Smooth muscle cell (in vitro differentiated cells): ENCODE measurements at regions not wholly inside any gene's neighbourhood (a gene's known extent, or its start where the extent isn't known, plus 50 kb on each side); places are given as distances from the start of the nearest gene placed in this dataset.

Experiments used
- DNase-seq: peaks from one replicate; lab custom pipeline; 2025; ENCODE audit not compliant: unreplicated experiment; lab: John Stamatoyannopoulos, UW
- H2AFZ ChIP-seq: fragments of 200-600 bp; sonication (generic); 2 replicates; pipeline ENCODE4 v1.6.0; 2016; ENCODE audit warnings: antibody characterized with exemption, low read depth, mild to moderate bottlenecking
- H3F3A ChIP-seq: fragments of 200-600 bp; sonication (generic); 2 replicates; pipeline ENCODE4 v1.6.0; 2017; ENCODE audit warnings: antibody characterized with exemption, low read depth
- H3K27ac ChIP-seq: fragments of 200-600 bp; sonication (generic); 2 replicates; pipeline ENCODE4 v1.5.1; 2016; ENCODE audit warnings: low read depth, mild to moderate bottlenecking
- H3K27me3 ChIP-seq: fragments of 200-600 bp; sonication (generic); 2 replicates; pipeline ENCODE4 v1.6.1; 2016; ENCODE audit warnings: low read depth, mild to moderate bottlenecking
- H3K36me3 ChIP-seq: fragments of 200-600 bp; sonication (generic); 2 replicates; pipeline ENCODE4 v1.5.1; 2016; ENCODE audit warnings: low read depth
- H3K4me1 ChIP-seq: fragments of 200-600 bp; sonication (generic); 2 replicates; pipeline ENCODE4 v1.5.1; 2016; ENCODE audit warnings: low read depth
- H3K4me2 ChIP-seq: fragments of 200-600 bp; sonication (generic); 2 replicates; pipeline ENCODE4 v1.6.0; 2016; ENCODE audit warnings: mild to moderate bottlenecking
- H3K4me3 ChIP-seq: fragments of 200-600 bp; sonication (generic); 2 replicates; pipeline ENCODE4 v1.5.1; 2016; ENCODE audit warnings: mild to moderate bottlenecking
- H3K79me2 ChIP-seq: fragments of 200-600 bp; sonication (generic); 2 replicates; pipeline ENCODE4 v1.6.0; 2016; ENCODE audit warnings: low read depth, mild to moderate bottlenecking
- H3K9ac ChIP-seq: fragments of 200-600 bp; sonication (generic); 2 replicates; pipeline ENCODE4 v1.6.0; 2016; ENCODE audit warnings: low read depth
- H3K9me3 ChIP-seq: fragments of 200-600 bp; sonication (generic); replicated peaks from 2 replicates; pipeline ENCODE4 v1.5.1; 2016; ENCODE audit warnings: low read depth
- H4K20me1 ChIP-seq: fragments of 200-600 bp; sonication (generic); 2 replicates; pipeline ENCODE4 v1.6.0; 2016; ENCODE audit warnings: low read depth
- CTCF ChIP-seq: fragments of 200-600 bp; sonication (generic); IDR thresholded peaks from 2 replicates; pipeline ENCODE4 v1.5.1; 2017; ENCODE audit warnings: borderline replicate concordance, mild to moderate bottlenecking, antibody characterized with exemption; ENCODE audit not compliant: insufficient read depth, poor library complexity, severe bottlenecking
- WGBS: methylation state at CpG from one replicate; pipeline ENCODE4 v1.1.7; 2016; ENCODE audit warnings: low lambda C conversion rate; 5-methylcytosine and 5-hydroxymethylcytosine counted together

- no peaks in the 10 kb centered on the region for H3K27me3 ChIP-seq
- H3K4me3 ChIP-seq, result no peak overlapping the region
- H3K79me2 ChIP-seq, result no peaks in the 10 kb centered on the region
- no peaks in the 10 kb centered on the region for H3K9me3 ChIP-seq
- no peak overlapping the region for H3K4me2 ChIP-seq
- no peaks in the 10 kb centered on the region for H3K36me3 ChIP-seq
- 83% methylated on average over 10 of the region's 10 CpGs for WGBS
- H2AFZ ChIP-seq, result no peak overlapping the region
- no peaks in the 10 kb centered on the region for H4K20me1 ChIP-seq
- no peak for DNase-seq
- H3F3A ChIP-seq, result no peaks in the 10 kb centered on the region
- H3K4me1 ChIP-seq, result no peaks in the 10 kb centered on the region
- H3K9ac ChIP-seq, result no peak overlapping the region
- H3K27ac ChIP-seq, result no peak overlapping the region
- TF ChIP-seq CTCF, result no peak
These were observed 78.0 kb upstream of the FCN1 start for GRCh38 chr9:134995792-134996120.

DNA sequence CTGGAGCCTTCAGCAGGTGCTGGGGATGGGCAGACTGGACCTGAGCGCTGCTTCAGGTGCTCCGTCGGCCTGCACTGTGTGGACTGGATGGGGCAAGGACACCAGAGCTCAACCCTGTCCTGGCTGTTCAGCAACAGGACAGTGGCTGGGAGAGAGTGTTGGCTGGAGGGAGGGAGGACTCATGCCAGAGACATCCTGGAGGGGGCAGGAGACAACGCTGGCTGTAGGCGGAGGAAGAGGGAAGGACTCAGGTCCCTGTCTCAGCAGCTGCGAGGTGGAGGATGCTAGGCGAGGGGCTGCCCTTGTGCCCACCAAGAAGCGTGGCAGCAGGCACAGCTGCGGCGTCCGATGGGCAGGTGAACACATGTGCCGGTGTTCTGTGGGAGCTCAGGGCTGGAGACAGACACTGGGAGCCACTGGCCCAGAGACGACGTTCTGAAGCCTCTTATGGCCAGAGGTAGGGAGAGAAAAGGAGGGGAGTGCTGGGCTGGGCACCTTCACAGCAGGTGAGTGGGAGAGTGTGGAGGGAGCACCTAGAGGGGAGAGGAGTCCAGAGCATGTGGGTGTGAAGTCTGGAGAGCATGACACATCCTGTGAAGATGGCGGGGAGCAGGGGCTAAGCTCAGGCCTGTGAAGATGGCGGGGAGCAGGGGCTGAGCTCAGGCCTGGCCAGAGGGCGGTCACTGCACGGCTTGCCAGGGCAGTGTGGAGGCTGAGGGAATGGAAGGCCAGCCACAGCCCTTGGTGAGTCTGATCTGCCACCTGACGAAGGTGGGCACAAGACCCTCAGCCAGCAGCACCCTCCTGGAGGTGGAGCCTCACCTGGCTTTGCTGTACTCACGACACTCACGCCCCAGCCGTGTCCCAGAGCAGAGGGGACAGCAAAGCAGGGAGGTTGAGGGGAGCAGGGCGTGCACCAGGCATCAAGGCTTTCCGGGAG, 79.1 kb upstream of the FCN1 start:
- DNase-seq, result no peak
- no peak overlapping the region for H2AFZ ChIP-seq
- no peak overlapping the region for H3K9ac ChIP-seq
- H3K9me3 ChIP-seq, result no peaks in the 10 kb centered on the region
- H4K20me1 ChIP-seq, result no peaks in the 10 kb centered on the region
- no peak for TF ChIP-seq CTCF
- 88% methylated on average over 23 of the region's 24 CpGs for WGBS
- no peaks in the 10 kb centered on the region for H3F3A ChIP-seq
- H3K4me2 ChIP-seq, result no peak overlapping the region
- H3K79me2 ChIP-seq, result no peaks in the 10 kb centered on the region
- H3K4me1 ChIP-seq, result no peaks in the 10 kb centered on the region
- no peak overlapping the region for H3K27ac ChIP-seq
- H3K4me3 ChIP-seq, result no peak overlapping the region
- H3K27me3 ChIP-seq, result no peaks in the 10 kb centered on the region
- no peaks in the 10 kb centered on the region for H3K36me3 ChIP-seq

DNA sequence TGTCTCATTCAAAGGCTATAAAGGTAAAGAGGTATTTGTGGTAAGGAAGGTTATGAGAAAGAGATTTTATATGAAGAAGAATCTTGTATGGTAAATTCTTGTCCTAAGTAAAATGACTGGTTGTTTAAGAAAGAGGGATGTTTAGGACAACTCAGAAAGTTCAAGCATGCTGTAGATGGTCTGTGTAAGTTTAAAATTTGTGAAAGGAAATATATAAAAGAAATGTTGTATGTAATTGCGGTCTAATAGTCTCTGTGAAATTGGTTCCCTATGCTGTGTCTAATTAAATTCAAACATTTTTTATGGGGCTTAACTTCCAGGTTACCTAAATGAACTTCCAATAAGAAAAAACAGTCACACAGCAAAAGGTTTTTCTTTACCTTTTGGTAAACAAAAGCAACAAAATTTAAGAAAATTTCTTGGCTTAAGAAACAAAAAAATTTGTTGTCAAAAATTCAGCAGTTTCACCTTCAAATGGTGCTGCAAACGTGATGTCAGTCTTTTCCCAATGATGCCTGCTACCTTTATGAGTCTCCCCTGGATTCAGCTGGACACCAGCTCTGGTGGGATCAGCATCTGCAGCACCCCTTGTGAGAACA, 83.0 kb upstream of the FCN1 start:
- no peak overlapping the region for H3K4me3 ChIP-seq
- no peaks in the 10 kb centered on the region for H3K79me2 ChIP-seq
- no peaks in the 10 kb centered on the region for H3K27me3 ChIP-seq
- no peak overlapping the region for H2AFZ ChIP-seq
- no peak for TF ChIP-seq CTCF
- no peaks in the 10 kb centered on the region for H3K9me3 ChIP-seq
- H3K4me1 ChIP-seq, result no peaks in the 10 kb centered on the region
- H3K27ac ChIP-seq, result no peak overlapping the region
- H3K4me2 ChIP-seq, result no peak overlapping the region
- no peaks in the 10 kb centered on the region for H4K20me1 ChIP-seq
- no peaks in the 10 kb centered on the region for H3F3A ChIP-seq
- no peaks in the 10 kb centered on the region for H3K36me3 ChIP-seq
- DNase-seq, result no peak
- 41% methylated on average over 2 of the region's 2 CpGs for WGBS
- no peak overlapping the region for H3K9ac ChIP-seq

DNA sequence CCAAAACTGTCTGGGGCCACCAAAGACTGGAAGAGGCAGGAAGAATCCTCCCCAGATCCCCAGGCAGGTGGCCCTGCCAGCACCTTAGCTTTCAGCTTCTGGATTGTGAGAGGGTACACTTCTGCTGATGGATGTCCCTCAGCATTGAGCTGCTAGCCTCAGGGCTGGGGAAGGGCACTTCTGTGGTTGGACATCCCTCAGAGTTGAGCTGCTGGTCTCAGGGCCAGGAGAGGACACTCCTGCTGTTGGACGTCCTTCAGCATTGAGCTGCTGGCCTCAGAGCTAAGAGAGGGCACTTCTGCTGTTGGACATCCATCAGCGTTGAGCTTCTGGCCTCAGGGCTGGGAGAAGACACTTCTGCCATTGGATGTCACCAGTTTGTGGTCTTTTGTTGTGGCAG, 83.8 kb upstream of the FCN1 start:
- DNase-seq, result no peak

More for the DNA sequence above, 83.8 kb upstream of the FCN1 start:
- no peaks in the 10 kb centered on the region for H3K27me3 ChIP-seq
- H3K79me2 ChIP-seq, result no peaks in the 10 kb centered on the region
- no peak overlapping the region for H2AFZ ChIP-seq
- H3K36me3 ChIP-seq, result no peaks in the 10 kb centered on the region
- H3K9me3 ChIP-seq, result no peaks in the 10 kb centered on the region
- H3K4me3 ChIP-seq, result no peak overlapping the region
- no peaks in the 10 kb centered on the region for H4K20me1 ChIP-seq
- no peaks in the 10 kb centered on the region for H3K4me1 ChIP-seq
- 80% methylated on average over 2 of the region's 2 CpGs for WGBS
- no peaks in the 10 kb centered on the region for H3F3A ChIP-seq
- no peak overlapping the region for H3K4me2 ChIP-seq
- no peak overlapping the region for H3K9ac ChIP-seq
- no peak overlapping the region for H3K27ac ChIP-seq
- TF ChIP-seq CTCF, result no peak
